ENCODE measurements at regions not wholly inside any gene's neighbourhood (a gene's known extent, or its start where the extent isn't known, plus 50 kb on each side); places are given as distances from the start of the nearest gene placed in this dataset.
"Not testable (repeated sequence)": the region's sequence is repeated elsewhere in the genome, so short reads cannot be mapped to it uniquely, and the experiment has no call there.

- no peak for DNase-seq (ENCODE audit: extremely low read depth, low read depth)
These were observed 106.8 kb upstream of the GPBP1 start for GRCh38 chr5:57066924-57067596.

DNA sequence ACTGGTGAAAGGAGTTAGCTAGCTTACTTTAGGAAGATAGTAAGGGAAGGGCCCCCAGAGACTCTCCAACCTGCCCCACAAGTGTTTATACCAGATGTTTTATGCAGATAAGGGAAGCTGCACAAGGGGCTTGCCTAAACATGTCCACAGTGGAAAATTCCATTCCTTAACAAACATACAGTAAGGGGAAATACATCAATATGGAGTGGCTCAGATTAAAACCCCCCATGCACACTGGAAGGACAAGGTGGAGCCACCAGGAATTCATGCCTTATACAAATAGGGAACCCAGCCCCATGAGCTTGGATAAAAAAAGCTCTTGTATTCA, 106.3 kb upstream of the GPBP1 start:
- DNase-seq (ENCODE audit: extremely low read depth, low read depth): no peak

GRCh38 chr5:57069115-57069835, 104.6 kb upstream of the GPBP1 start:
- DNase-seq (ENCODE audit: extremely low read depth, low read depth): no peak

DNA sequence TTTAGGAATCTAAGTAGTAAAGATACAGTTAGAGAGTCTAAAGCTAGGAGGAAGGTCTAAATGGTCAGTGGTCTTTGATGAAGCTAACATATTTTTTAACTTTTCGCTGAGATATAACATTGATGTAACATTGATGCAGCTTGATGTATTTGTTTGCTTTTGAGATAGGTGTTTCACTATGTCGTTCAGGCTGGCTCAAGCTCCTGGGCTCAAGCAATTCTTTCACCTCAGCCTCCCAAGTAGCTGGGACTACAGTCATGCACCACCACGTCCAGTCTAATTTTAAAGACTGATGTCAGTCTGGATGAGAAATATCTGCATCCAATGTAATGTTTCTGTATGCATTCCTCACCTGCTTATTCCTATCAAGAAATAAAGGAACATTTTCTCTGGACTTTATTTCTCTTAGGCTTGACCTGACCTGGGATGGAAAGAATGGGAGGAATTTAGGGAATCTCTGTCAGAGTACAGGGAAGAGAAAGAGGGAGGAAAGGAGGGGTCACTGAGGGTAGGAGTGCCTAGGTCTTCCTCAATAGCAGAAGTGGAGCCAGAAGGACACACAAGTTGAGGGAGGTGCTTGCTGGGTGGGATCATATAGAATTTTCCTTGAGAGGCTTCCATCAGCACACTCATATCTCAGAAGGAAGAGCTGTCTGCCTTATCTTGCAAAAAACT, 101.5 kb upstream of the GPBP1 start:
- no peak for DNase-seq (ENCODE audit: extremely low read depth, low read depth)

- DNase-seq (ENCODE audit: extremely low read depth, low read depth): peak; percentile 14
These were observed 91.3 kb upstream of the GPBP1 start for GRCh38 chr5:57082441-57083067.

DNA sequence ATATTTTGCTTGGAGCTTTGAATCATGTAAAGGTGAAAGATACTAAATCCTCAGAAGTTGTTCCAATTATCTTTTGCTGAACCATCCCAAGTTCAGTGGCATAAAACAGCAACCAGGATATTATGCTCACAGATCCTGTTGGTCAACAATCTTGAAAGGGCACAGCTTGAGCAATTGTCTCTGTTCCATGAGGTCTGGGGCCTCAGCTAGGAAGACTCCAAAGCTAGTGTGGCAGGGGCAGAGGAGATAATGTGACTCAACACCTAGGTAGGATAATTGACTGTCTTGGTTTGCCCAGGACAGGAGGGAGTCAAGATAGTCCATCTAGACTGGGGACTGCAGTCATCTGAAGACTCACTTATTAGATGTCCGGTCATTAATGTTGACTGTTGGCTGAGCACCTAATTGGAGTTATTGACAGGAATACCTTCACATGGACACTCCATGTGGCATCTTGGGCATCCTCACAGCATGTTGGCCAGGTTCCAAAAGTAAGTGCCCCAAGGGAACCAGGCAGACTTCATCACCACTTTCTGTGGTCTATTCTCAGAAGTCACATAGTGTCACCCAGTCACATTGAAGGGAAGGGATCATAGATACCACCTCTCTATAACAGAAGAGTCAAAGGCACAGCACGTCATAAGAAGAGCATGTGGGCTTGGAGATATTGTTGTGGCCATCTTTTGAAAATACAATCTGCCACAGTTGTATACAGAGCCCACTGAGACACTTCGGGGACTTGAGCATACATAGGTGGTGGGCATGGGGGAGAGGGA, 88.4 kb upstream of the GPBP1 start:
- DNase-seq (ENCODE audit: extremely low read depth, low read depth): no peak

- not testable (repeated sequence) for DNase-seq (ENCODE audit: extremely low read depth, low read depth)
These were observed 85.9 kb upstream of the GPBP1 start for GRCh38 chr5:57087947-57088346.

DNA sequence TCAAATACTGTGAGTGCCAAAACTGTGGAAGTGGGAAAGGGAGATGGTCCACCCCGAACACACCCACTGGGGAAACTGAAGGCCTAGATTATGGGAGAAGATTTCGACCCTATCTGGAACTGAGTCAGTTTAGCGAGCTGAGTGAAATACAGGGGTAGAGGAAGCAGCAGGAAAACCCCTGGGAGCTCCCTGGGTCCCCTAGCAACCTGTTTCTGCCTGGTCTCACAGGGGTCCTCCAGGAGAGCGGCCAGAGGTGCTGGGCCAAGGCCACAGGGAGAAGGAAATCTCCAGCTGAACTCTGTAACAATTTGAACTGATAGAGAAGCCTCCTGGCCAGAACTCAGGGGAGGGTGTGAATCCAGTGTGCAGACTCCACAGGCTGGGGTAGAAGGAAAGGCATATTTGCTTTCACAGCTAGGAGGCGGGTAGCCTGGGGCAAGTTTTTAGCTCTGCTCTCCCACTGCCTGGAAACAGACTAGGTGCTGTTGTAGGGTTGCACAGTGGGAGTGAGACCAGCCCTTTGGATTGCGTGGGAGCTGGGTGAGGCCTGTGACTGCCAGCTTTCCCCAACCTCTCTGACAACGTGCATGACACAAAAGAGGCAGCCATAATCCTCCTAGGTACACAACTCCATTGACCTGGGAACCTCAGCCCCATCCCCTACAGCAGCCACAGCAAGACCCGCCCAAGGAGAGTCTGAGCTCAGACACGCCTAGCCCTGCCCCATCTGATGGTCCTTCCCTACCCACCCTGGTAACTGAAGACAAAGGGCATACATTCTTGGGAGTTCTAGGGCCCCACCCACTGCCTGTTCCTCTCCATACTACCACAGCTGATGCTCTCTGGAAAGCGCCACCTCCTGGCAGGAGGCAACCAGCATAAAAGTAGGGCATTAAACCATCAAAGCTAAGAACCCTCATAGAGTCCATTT, 78.8 kb upstream of the GPBP1 start:
- no peak for DNase-seq (ENCODE audit: extremely low read depth, low read depth)

GRCh38 chr5:57097526-57097925, 76.3 kb upstream of the GPBP1 start:
- DNase-seq (ENCODE audit: extremely low read depth, low read depth): no peak

- DNase-seq (ENCODE audit: extremely low read depth, low read depth): no peak
These were observed 71.5 kb upstream of the GPBP1 start for GRCh38 chr5:57102189-57102904.

- DNase-seq (ENCODE audit: extremely low read depth, low read depth): no peak
These were observed 71.0 kb upstream of the GPBP1 start for GRCh38 chr5:57102905-57103255.

- DNase-seq (ENCODE audit: extremely low read depth, low read depth): no peak
These were observed 70.4 kb upstream of the GPBP1 start for GRCh38 chr5:57103317-57103907.

GRCh38 chr5:57106661-57107060, 67.2 kb upstream of the GPBP1 start:
- no peak for DNase-seq (ENCODE audit: extremely low read depth, low read depth)

GRCh38 chr5:57111993-57112392, 61.9 kb upstream of the GPBP1 start:
- no peak for DNase-seq (ENCODE audit: extremely low read depth, low read depth)

DNA sequence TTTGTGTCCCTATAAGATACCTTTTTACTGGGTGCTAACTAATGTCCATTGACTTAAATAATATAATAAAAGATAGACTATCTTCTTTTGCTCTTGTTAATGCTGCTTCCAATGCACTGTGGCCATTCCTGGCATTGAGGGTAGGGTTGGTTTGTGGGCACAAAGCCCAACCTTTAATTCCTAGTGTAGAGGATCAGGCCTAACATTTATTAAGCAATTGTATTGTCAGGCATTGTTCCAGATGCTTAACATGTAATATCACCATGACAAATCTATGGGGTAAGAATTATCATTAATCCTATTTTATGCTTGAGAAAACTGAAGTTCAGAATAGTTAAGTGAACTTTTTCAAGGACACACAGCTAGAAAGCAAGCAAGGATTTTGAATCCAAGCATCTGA, 60.4 kb upstream of the GPBP1 start:
- DNase-seq (ENCODE audit: extremely low read depth, low read depth): no peak

GRCh38 chr5:57117596-57117995, 56.3 kb upstream of the GPBP1 start:
- DNase-seq (ENCODE audit: extremely low read depth, low read depth): no peak

GRCh38 chr5:57119031-57119430, 54.8 kb upstream of the GPBP1 start:
- no peak for DNase-seq (ENCODE audit: extremely low read depth, low read depth)

DNA sequence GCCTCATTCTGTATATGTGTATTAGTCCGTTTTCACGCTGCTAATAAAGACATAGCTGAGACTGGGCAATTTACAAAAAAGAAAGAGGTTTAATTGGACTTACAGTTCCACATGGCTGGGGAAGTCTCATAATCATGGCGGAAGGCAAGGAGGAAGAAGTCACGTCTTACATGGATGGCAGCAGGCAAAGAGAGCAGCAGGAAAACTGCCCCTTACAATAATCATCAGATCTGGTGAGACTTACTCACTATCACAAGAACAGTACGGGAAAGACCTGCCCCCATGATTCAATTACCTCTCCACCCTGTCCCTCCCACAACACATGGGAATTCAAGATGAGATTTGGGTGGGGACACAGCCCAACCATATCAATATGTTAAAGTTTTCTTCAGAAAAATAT, 49.8 kb upstream of the GPBP1 start:
- no peak for DNase-seq (ENCODE audit: extremely low read depth, low read depth)
